HL-60 (cell line): ENCODE measurements at regions not wholly inside any gene's neighbourhood (a gene's known extent, or its start where the extent isn't known, plus 50 kb on each side); places are given as distances from the start of the nearest gene placed in this dataset.

ENCODE experiments used
- DNase-seq, 2 experiments: peaks; one replicate each; pipeline ENCODE4 v3.0.0-alpha.2; 2010 to 2020; ENCODE audit warnings: low read depth in 1 of 2, low spot score in 1 of 2
- H3K27ac ChIP-seq: fragments of 250-450 bp; sonication (Bioruptor Pico); replicated peaks from 2 replicates; pipeline ENCODE4 v1.5.1; 2020; ENCODE audit warnings: mild to moderate bottlenecking, moderate library complexity
- H3K27me3 ChIP-seq: fragments of 250-450 bp; sonication (Bioruptor Pico); 2 replicates; pipeline ENCODE4 v1.5.1; 2021; ENCODE audit warnings: mild to moderate bottlenecking, moderate library complexity; ENCODE audit not compliant: insufficient read depth, poor library complexity, severe bottlenecking
- H3K4me3 ChIP-seq: replicated peaks from 2 replicates; pipeline ENCODE4 v1.5.1; 2011; ENCODE audit warnings: mild to moderate bottlenecking, control low read depth, low read length; ENCODE audit not compliant: insufficient read depth
- CTCF ChIP-seq: IDR thresholded peaks from one replicate; pipeline ENCODE4 v1.5.1; 2011; ENCODE audit warnings: low read length, control low read depth, inconsistent platforms; ENCODE audit not compliant: insufficient read depth
- GABPA ChIP-seq: IDR thresholded peaks from 2 replicates; pipeline ENCODE4 v1.6.1; 2012; ENCODE audit warnings: low read depth
- POLR2AphosphoS5 ChIP-seq: IDR thresholded peaks from 2 replicates; pipeline ENCODE4 v1.6.1; 2012; ENCODE audit warnings: low read depth
- REST ChIP-seq: IDR thresholded peaks from 2 replicates; pipeline ENCODE4 v1.6.1; 2012; ENCODE audit warnings: low read depth; ENCODE audit not compliant: insufficient replicate concordance
- SPI1 ChIP-seq: IDR thresholded peaks from 2 replicates; pipeline ENCODE4 v1.6.1; 2012; ENCODE audit warnings: low read depth, mild to moderate bottlenecking, borderline replicate concordance

- DNase-seq: no peak
- no peak overlapping the region for H3K27ac ChIP-seq
- TF ChIP-seq GABPA: no peak
- TF ChIP-seq POLR2AphosphoS5: no peak
- TF ChIP-seq SPI1: no peak
- no peak for TF ChIP-seq CTCF
- TF ChIP-seq REST: no peak
- no peaks in the 10 kb centered on the region for H3K27me3 ChIP-seq
- no peak overlapping the region for H3K4me3 ChIP-seq
Observed at GRCh38 chr6:139686308-139686707, 311.9 kb upstream of the CITED2 start.

- no peaks in the 10 kb centered on the region for H3K27me3 ChIP-seq
- TF ChIP-seq POLR2AphosphoS5 (no peak), CTCF (no peak), SPI1 (no peak), GABPA (no peak), REST (no peak)
- H3K27ac ChIP-seq: no peak overlapping the region
- DNase-seq: no peak
- H3K4me3 ChIP-seq: no peak overlapping the region
Observed at GRCh38 chr6:139685009-139685408, 310.6 kb upstream of the CITED2 start.

GRCh38 chr6:139680819-139681218, 306.4 kb upstream of the CITED2 start:
- Histone ChIP-seq H3K4me3 (no peak overlapping the region), H3K27ac (no peak overlapping the region), H3K27me3 (no peaks in the 10 kb centered on the region)
- DNase-seq: no peak
- no peak for TF ChIP-seq SPI1
- TF ChIP-seq CTCF: no peak
- no peak for TF ChIP-seq REST
- TF ChIP-seq POLR2AphosphoS5: no peak
- no peak for TF ChIP-seq GABPA
